ENCODE measurements at regions not wholly inside any gene's neighbourhood (a gene's known extent, or its start where the extent isn't known, plus 50 kb on each side); places are given as distances from the start of the nearest gene placed in this dataset.

- no peak for TF ChIP-seq REST (IDR thresholded peaks at IDR 0.05; ENCODE audit: unreplicated experiment)
- no peak for TF ChIP-seq JUNB (IDR thresholded peaks at IDR 0.05; ENCODE audit: unreplicated experiment)
- TF ChIP-seq NANOG (IDR thresholded peaks at IDR 0.05; ENCODE audit: borderline replicate concordance) = no peak
- TF ChIP-seq ZNF331 (CRISPR knock-in tag; IDR thresholded peaks at IDR 0.05; ENCODE audit: low read depth) = no peak
Observed at GRCh38 chr12:3959799-3960560, 86.8 kb upstream of the PARP11 start (continued).

DNA sequence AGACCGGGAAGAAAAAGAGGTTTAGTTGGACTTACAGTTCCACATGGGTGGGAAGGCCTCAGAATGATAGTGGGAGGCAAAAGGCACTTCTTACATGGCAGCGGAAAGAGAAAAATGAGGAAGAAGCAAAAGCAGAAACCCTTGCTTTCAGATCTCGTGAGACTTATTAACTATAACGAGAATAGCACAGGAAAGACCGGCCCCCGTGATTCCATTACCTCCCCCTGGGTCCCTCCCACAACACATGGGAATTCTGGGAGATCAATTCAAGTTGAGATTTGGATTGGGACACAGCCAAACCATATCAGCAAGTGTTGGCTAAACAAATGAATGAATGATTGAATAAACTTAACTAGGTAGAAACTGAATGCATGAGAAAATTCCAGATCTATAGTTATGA is 85.3 kb upstream of the PARP11 start:
- H2AFZ ChIP-seq = no peak overlapping the region
- Mint-ChIP-seq H3K27ac (no peak overlapping the region), H3K36me3 (ENCODE audit: low read depth) (no peaks in the 10 kb centered on the region), H3K4me1 (peaks cover 4% of the 10 kb centered on the region; the same call in 1 of the 3 replicates), H3K4me3 (no peak overlapping the region), H3K27me3 (ENCODE audit: insufficient read depth, low read depth, poor library complexity) (peaks cover 5% of the 10 kb centered on the region), H3K9me3 (no peaks in the 10 kb centered on the region)
- no peaks in the 10 kb centered on the region for H4K20me1 ChIP-seq (replicated peaks; ENCODE audit: insufficient read depth)
- no peaks in the 10 kb centered on the region for H3F3A ChIP-seq (replicated peaks; ENCODE audit: low read depth)
- H3K27ac ChIP-seq (ENCODE audit: low read depth) = no peak overlapping the region
- H3K4me1 ChIP-seq (ENCODE audit: insufficient read depth) = 0 out of 2 replicates have a peak, but pooled peaks cover 3% of the 10 kb centered on the region
- H3K79me2 ChIP-seq (replicated peaks; ENCODE audit: insufficient read depth) = no peaks in the 10 kb centered on the region
- H3K36me3 ChIP-seq (ENCODE audit: insufficient read depth) = no peaks in the 10 kb centered on the region
- DNase-seq (ENCODE audit: low spot score) (no peak), ATAC-seq (no peak)
- H3K4me2 ChIP-seq = no peak overlapping the region
- no peak overlapping the region for H3K4me3 ChIP-seq
- H3K9me2 ChIP-seq (ENCODE audit: insufficient read depth) = peaks cover 9% of the 10 kb centered on the region; the same call in 1 of the 2 replicates
- H3K27me3 ChIP-seq (ENCODE audit: insufficient read depth) = no peaks in the 10 kb centered on the region
- TF ChIP-seq, protein P1, sequence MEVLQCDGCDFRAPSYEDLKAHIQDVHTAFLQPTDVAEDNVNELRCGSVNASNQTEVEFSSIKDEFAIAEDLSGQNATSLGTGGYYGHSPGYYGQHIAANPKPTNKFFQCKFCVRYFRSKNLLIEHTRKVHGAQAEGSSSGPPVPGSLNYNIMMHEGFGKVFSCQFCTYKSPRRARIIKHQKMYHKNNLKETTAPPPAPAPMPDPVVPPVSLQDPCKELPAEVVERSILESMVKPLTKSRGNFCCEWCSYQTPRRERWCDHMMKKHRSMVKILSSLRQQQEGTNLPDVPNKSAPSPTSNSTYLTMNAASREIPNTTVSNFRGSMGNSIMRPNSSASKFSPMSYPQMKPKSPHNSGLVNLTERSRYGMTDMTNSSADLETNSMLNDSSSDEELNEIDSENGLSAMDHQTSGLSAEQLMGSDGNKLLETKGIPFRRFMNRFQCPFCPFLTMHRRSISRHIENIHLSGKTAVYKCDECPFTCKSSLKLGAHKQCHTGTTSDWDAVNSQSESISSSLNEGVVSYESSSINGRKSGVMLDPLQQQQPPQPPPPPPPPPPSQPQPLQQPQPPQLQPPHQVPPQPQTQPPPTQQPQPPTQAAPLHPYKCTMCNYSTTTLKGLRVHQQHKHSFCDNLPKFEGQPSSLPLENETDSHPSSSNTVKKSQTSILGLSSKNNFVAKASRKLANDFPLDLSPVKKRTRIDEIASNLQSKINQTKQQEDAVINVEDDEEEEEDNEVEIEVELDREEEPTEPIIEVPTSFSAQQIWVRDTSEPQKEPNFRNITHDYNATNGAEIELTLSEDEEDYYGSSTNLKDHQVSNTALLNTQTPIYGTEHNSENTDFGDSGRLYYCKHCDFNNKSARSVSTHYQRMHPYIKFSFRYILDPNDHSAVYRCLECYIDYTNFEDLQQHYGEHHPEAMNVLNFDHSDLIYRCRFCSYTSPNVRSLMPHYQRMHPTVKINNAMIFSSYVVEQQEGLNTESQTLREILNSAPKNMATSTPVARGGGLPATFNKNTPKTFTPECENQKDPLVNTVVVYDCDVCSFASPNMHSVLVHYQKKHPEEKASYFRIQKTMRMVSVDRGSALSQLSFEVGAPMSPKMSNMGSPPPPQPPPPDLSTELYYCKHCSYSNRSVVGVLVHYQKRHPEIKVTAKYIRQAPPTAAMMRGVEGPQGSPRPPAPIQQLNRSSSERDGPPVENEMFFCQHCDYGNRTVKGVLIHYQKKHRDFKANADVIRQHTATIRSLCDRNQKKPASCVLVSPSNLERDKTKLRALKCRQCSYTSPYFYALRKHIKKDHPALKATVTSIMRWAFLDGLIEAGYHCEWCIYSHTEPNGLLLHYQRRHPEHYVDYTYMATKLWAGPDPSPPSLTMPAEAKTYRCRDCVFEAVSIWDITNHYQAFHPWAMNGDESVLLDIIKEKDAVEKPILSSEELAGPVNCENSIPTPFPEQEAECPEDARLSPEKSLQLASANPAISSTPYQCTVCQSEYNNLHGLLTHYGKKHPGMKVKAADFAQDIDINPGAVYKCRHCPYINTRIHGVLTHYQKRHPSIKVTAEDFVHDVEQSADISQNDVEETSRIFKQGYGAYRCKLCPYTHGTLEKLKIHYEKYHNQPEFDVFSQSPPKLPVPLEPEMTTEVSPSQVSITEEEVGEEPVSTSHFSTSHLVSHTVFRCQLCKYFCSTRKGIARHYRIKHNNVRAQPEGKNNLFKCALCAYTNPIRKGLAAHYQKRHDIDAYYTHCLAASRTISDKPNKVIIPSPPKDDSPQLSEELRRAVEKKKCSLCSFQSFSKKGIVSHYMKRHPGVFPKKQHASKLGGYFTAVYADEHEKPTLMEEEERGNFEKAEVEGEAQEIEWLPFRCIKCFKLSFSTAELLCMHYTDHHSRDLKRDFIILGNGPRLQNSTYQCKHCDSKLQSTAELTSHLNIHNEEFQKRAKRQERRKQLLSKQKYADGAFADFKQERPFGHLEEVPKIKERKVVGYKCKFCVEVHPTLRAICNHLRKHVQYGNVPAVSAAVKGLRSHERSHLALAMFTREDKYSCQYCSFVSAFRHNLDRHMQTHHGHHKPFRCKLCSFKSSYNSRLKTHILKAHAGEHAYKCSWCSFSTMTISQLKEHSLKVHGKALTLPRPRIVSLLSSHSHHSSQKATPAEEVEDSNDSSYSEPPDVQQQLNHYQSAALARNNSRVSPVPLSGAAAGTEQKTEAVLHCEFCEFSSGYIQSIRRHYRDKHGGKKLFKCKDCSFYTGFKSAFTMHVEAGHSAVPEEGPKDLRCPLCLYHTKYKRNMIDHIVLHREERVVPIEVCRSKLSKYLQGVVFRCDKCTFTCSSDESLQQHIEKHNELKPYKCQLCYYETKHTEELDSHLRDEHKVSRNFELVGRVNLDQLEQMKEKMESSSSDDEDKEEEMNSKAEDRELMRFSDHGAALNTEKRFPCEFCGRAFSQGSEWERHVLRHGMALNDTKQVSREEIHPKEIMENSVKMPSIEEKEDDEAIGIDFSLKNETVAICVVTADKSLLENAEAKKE (CRISPR knock-in tag; IDR thresholded peaks at IDR 0.05) = no peak
- TF ChIP-seq ZNF114 (CRISPR knock-in tag; IDR thresholded peaks at IDR 0.05) = no peak
- no peak for TF ChIP-seq POLR2AphosphoS5 (IDR thresholded peaks at IDR 0.05; ENCODE audit: low read depth)
- TF ChIP-seq NANOG (IDR thresholded peaks at IDR 0.05; ENCODE audit: borderline replicate concordance) = no peak
- TF ChIP-seq STAT1 (IDR thresholded peaks at IDR 0.05; ENCODE audit: unreplicated experiment) = no peak
- no peak for TF ChIP-seq ETS1 (IDR thresholded peaks at IDR 0.05)
- no peak for TF ChIP-seq JUNB (IDR thresholded peaks at IDR 0.05; ENCODE audit: unreplicated experiment)
- no peak for TF ChIP-seq ZNF331 (CRISPR knock-in tag; IDR thresholded peaks at IDR 0.05; ENCODE audit: low read depth)
- TF ChIP-seq EZH2phosphoT487 (IDR thresholded peaks at IDR 0.05; ENCODE audit: unreplicated experiment) = no peak
- TF ChIP-seq, protein P2, sequence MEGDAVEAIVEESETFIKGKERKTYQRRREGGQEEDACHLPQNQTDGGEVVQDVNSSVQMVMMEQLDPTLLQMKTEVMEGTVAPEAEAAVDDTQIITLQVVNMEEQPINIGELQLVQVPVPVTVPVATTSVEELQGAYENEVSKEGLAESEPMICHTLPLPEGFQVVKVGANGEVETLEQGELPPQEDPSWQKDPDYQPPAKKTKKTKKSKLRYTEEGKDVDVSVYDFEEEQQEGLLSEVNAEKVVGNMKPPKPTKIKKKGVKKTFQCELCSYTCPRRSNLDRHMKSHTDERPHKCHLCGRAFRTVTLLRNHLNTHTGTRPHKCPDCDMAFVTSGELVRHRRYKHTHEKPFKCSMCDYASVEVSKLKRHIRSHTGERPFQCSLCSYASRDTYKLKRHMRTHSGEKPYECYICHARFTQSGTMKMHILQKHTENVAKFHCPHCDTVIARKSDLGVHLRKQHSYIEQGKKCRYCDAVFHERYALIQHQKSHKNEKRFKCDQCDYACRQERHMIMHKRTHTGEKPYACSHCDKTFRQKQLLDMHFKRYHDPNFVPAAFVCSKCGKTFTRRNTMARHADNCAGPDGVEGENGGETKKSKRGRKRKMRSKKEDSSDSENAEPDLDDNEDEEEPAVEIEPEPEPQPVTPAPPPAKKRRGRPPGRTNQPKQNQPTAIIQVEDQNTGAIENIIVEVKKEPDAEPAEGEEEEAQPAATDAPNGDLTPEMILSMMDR (conservative IDR thresholded peaks at IDR 0.05; ENCODE audit: low read depth in 2 of 2) = no peak
- TF ChIP-seq CREB1 (CRISPR knock-in tag; IDR thresholded peaks at IDR 0.05; ENCODE audit: low read depth) = no peak

Data from GM23338 (cell line).